Stimulated activated CD4-positive, alpha-beta T cell treated with anti-CD3 and anti-CD28 coated beads, TNF-alpha, amount 100 ng/mL, for 48 hours (primary cell): ENCODE measurements at regions not wholly inside any gene's neighbourhood (a gene's known extent, or its start where the extent isn't known, plus 50 kb on each side); places are given as distances from the start of the nearest gene placed in this dataset.

Experiments
- DNase-seq, 3 donors: peaks; one replicate each; pipeline ENCODE4 v3.0.0-alpha.2; 2020; ENCODE audit warnings: low read depth in 3 of 3

- DNase-seq, result no peak
These were observed 224.4 kb upstream of the GALNT17 start for GRCh38 chr7:70907259-70908247.

GRCh38 chr7:70913924-70914323, 218.0 kb upstream of the GALNT17 start:
- DNase-seq, result no peak

GRCh38 chr7:70915067-70915466, 216.9 kb upstream of the GALNT17 start:
- no peak for DNase-seq

- no peak for DNase-seq
These were observed 212.4 kb upstream of the GALNT17 start for GRCh38 chr7:70919481-70920073.

- DNase-seq, result no peak
These were observed 211.1 kb upstream of the GALNT17 start for GRCh38 chr7:70920876-70921275.

- DNase-seq, result no peak
These were observed 208.6 kb upstream of the GALNT17 start for GRCh38 chr7:70923181-70923845.

- no peak for DNase-seq
These were observed 206.4 kb upstream of the GALNT17 start for GRCh38 chr7:70925411-70926115.

DNA sequence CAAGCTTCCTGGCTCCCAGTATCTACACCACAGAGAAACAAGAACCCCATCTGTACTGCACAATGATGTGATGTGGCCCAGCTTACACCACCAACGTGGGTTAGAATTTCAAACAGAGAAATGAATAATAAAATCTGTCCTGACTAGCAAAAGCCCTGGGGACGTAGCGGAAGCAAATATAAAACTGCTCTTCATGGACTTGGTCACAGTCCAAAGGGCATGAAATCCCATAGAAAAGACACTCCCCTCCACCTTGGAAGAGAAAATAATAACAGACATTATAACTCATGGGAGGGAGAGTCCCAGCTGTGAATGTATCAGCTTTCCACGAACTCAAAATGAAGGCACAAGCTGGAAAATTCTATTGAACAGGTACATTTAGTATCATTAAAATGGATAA, 205.3 kb upstream of the GALNT17 start:
- DNase-seq, result no peak

GRCh38 chr7:70935311-70935710, 196.6 kb upstream of the GALNT17 start:
- DNase-seq, result no peak

- no peak for DNase-seq
These were observed 196.1 kb upstream of the GALNT17 start for GRCh38 chr7:70935854-70936253.

- no peak for DNase-seq
These were observed 194.5 kb upstream of the GALNT17 start for GRCh38 chr7:70937424-70937823.

GRCh38 chr7:70940597-70940996, 191.3 kb upstream of the GALNT17 start:
- no peak for DNase-seq

GRCh38 chr7:70942791-70943190, 189.2 kb upstream of the GALNT17 start:
- no peak for DNase-seq

- DNase-seq, result no peak
These were observed 187.4 kb upstream of the GALNT17 start for GRCh38 chr7:70944516-70944915.

DNA sequence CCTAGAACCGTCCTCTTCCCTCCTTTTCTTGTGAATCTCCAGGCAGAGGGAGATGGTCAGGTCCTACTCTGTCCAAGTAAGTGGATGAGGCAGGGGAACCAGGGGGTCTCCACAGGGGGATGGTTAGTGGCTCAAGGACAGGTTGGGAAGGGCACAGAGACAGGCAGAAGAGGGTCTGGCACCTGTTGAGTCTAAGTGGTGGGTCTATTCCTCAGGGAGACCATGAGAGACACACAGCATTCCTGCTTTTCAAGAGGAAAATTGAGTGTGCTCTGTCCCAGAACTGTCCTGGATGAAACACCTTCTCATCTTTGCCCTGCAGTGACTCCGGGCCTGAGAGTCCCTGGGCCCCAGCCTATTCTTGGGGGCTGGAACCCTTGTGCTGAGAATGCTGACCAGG, 184.8 kb upstream of the GALNT17 start:
- DNase-seq, result no peak

GRCh38 chr7:70949862-70950261, 182.1 kb upstream of the GALNT17 start:
- no peak for DNase-seq

DNA sequence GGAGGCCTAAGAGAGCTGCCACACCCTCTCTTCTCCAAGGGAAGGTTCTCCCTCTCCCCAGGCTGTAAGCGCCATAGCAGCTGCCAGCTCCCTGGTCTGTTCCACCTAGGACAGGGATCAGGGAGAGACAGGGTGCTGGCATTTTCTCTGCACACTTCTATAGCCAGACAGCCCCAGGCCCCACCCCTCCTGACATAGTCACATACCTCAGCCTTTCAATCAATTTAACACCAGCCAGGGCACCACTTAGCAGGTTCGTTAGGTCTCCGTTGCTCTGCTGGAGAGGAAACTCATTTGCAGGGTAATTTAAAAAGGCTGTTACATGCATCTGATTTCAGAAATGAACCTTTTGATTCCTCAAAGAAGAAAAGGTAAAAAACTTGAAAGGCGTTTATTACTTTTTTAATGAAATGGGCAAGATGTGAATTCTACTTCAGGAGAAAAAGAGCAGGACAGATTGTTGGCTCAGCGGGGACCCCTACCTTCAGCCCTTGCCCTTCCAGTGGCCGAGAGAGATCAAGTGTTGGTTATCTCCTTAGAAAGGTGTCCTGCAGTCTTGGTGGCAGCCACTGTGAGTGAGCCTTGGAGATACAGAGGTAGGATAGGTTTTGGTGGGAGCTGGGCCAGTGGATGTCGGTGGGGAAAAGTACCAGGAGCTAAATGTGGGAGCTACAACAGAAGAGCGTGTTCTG, 180.5 kb upstream of the GALNT17 start:
- DNase-seq, result no peak

DNA sequence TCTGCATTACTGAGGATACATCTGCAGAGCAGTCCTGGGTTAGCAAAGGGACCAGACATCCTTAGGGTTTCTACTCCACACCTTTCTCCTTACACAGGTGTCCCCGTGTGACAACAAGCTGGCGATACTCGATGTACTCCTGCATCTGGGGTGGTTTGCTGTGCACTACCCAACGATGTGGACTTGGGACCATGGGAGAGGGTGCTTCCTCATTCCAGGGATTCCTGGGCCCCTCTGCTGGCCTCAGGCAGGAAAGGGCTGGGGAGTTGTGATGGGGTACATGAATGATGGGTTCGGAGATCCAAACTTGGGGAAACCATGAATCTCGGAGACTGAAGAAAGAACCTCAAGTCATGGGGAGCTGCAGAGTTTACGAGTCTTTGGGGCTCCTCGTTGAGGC, 179.6 kb upstream of the GALNT17 start:
- DNase-seq, result no peak

DNA sequence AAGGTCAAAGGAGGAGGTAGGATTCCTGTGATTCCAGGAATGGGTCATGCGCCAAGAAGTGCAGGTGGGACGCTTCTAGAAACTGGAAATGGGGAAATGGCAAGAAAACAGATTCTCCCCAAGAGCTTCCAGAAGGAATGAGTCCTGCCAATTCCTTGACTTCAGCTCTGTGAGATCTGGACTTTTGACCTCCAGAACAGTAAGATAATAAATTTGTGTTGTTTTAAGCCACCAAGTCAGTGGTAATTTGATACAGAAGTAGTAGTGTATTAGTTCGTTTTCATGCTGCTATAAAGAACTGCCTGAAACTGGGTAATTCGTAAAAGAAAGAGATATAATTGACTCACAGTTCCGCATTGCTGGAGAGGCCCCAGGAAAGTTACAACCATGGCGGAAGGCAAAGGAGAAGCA, 178.6 kb upstream of the GALNT17 start:
- no peak for DNase-seq

GRCh38 chr7:70953796-70954195, 178.1 kb upstream of the GALNT17 start:
- no peak for DNase-seq

DNA sequence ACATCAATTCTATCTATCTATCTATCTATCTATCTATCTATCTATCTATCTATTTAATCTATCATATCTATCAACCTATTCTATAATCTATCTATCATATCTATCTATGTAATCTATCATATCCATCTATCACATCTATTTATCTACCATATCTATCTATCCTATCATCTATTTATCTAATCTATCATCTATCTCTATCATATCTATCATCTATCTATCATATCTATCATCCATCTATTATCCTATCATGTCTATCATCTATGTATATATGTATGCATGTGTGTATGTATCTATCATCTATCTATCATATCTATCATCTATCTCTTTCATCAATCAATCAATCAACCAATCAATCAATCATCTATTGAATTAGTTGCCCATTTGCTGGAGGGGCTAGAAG, 159.3 kb upstream of the GALNT17 start:
- no peak for DNase-seq
